Testis (tissue), 2 donors: ENCODE measurements at regions not wholly inside any gene's neighbourhood (a gene's known extent, or its start where the extent isn't known, plus 50 kb on each side); places are given as distances from the start of the nearest gene placed in this dataset.

Source experiments
- DNase-seq: peaks from one replicate; pipeline ENCODE4 v3.0.0-alpha.2; 2019
- H3K27ac ChIP-seq, 2 donors: fragments of 200-600 bp; sonication (generic); one replicate each; pipeline ENCODE4 v1.5.1; 2019
- H3K27me3 ChIP-seq: fragments of 200-600 bp; sonication (generic); one replicate; pipeline ENCODE4 v1.5.1; 2019
- H3K36me3 ChIP-seq: fragments of 200-600 bp; sonication (generic); one replicate; pipeline ENCODE4 v1.5.1; 2017; ENCODE audit warnings: low read depth; ENCODE audit errors: missing control alignments
- H3K4me1 ChIP-seq: fragments of 200-600 bp; sonication (generic); one replicate; pipeline ENCODE4 v1.5.1; 2019
- H3K4me3 ChIP-seq, 2 donors: fragments of 200-600 bp; sonication (generic); one replicate each; pipeline ENCODE4 v1.5.1; 2017 to 2019
- H3K9me3 ChIP-seq: fragments of 200-600 bp; sonication (generic); one replicate; pipeline ENCODE4 v1.5.1; 2017
- POLR2A ChIP-seq: fragments of 450-650 bp; IDR thresholded peaks from one replicate; pipeline ENCODE4 v1.6.1; 2017; ENCODE audit warnings: antibody characterized with exemption, mild to moderate bottlenecking, moderate library complexity
- WGBS, 2 donors: methylation state at CpG; one replicate each; pipeline ENCODE4 v1.1.5; 2018; 5-methylcytosine and 5-hydroxymethylcytosine counted together
- intact Hi-C: fragments of 100-400 bp; cut with DNase I; formaldehyde crosslinking; loops from one replicate; pipeline ENCODE4 v1.15.1; 2023; ENCODE audit warnings: low total_unique reads
- TF ChIP-seq, protein P1 (sequence below), 3 experiments: fragments of 450-650 bp in 2 of 3; fragments of 200-600 bp in 1 of 3; sonication (generic) in 1 of 3; IDR thresholded peaks; one replicate each; pipeline ENCODE4 v1.5.1; 2016 to 2019; ENCODE audit warnings: antibody characterized with exemption in 3 of 3, mild to moderate bottlenecking in 2 of 3, moderate library complexity in 1 of 3

DNA sequence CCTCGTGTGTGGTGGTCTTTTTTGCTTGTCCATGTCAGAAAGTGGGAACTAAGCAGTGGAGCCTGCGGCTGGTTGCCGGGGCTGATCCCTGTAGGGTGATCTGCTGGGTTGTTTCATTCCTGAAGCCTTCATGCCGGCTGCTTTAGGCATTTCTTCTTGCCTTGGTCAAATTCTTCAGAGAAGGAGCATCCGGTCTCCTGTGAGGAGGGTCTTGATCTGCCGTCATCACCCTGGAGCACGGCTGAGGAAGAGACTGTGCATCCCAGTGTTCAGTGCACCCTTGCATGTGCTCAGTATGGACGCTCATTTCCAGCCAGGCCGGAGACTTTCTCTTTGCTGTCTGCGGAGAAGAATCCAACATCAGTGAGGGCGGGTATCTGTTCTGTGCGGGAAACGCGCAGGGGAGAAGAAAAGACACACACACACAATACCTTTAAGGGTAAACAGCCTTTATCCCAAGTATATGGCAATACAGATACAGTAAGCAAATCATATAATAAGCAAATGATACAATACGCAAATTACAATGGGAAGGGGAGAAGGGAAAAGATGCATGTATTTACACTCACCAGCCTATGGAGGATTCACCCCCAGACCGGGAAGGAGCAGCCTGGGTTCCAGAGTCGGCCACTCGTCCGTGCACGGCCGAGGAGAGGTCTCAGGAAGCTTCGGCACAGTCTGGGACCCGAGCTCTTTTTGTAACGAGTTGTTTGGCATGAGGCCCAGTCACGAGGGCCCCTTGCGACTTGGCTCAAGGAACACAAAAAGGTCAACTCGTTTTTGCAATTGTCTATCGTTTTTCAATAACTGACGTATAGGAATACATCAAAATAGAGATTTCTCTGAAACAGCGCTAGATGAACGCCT is 1366.8 kb upstream of the TMEM132C start:
- no peaks in the 10 kb centered on the region for H3K27me3 ChIP-seq
- H3K4me1 ChIP-seq, result no peaks in the 10 kb centered on the region
- no peak for TF ChIP-seq POLR2A
- TF ChIP-seq, protein P1, sequence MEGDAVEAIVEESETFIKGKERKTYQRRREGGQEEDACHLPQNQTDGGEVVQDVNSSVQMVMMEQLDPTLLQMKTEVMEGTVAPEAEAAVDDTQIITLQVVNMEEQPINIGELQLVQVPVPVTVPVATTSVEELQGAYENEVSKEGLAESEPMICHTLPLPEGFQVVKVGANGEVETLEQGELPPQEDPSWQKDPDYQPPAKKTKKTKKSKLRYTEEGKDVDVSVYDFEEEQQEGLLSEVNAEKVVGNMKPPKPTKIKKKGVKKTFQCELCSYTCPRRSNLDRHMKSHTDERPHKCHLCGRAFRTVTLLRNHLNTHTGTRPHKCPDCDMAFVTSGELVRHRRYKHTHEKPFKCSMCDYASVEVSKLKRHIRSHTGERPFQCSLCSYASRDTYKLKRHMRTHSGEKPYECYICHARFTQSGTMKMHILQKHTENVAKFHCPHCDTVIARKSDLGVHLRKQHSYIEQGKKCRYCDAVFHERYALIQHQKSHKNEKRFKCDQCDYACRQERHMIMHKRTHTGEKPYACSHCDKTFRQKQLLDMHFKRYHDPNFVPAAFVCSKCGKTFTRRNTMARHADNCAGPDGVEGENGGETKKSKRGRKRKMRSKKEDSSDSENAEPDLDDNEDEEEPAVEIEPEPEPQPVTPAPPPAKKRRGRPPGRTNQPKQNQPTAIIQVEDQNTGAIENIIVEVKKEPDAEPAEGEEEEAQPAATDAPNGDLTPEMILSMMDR (IDR thresholded peaks at IDR 0.05), result no peak
- intact Hi-C loops, result no loop called here
- H3K36me3 ChIP-seq, result no peaks in the 10 kb centered on the region
- WGBS, 2 donors, result 56 to 74% methylated on average over 31 of the region's 31 CpGs
- no peaks in the 10 kb centered on the region for H3K9me3 ChIP-seq
- H3K4me3 ChIP-seq, result no peak overlapping the region
- no peak overlapping the region for H3K27ac ChIP-seq
- DNase-seq, result no peak

- 66 to 83% methylated on average over 9 of the region's 9 CpGs for WGBS, 2 donors
- H3K4me1 ChIP-seq, result no peaks in the 10 kb centered on the region
- H3K27ac ChIP-seq, result no peak overlapping the region
- no peak for DNase-seq
- H3K36me3 ChIP-seq, result no peaks in the 10 kb centered on the region
- H3K27me3 ChIP-seq, result no peaks in the 10 kb centered on the region
- H3K9me3 ChIP-seq, result no peaks in the 10 kb centered on the region
- H3K4me3 ChIP-seq, result no peak overlapping the region
- TF ChIP-seq, protein P1 (IDR thresholded peaks at IDR 0.05), result no peak
- no peak for TF ChIP-seq POLR2A
- intact Hi-C loops, result no loop called here
Measured at GRCh38 chr12:126903027-126903876, 1363.7 kb upstream of the TMEM132C start.

DNA sequence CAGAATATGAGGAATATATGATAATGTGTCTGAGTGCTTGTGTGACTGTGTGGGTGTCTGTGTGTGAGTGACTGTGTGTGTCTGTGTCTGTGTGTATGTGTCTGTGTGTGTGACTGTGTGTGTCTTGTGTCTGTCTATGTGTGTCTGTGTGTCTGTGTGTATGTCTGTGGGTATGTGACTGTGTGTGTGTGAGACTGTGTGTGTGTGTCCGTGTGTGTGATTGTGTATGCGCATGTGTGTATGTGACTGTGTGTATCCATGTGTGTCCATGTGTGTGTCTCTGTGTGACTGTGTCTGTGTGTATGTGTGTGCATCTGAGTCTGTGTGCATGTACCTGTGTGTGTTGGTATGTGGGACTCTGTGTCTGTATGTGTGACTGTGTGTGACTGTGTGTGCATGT is 1361.2 kb upstream of the TMEM132C start:
- TF ChIP-seq, protein P1 (IDR thresholded peaks at IDR 0.05), result no peak
- TF ChIP-seq POLR2A, result no peak
- no peak overlapping the region for H3K4me3 ChIP-seq
- H3K27me3 ChIP-seq, result no peaks in the 10 kb centered on the region
- intact Hi-C loops, result no loop called here
- 93 to 95% methylated on average over 2 of the region's 2 CpGs for WGBS, 2 donors
- no peak for DNase-seq
- no peak overlapping the region for H3K27ac ChIP-seq
- H3K36me3 ChIP-seq, result no peaks in the 10 kb centered on the region
- no peaks in the 10 kb centered on the region for H3K9me3 ChIP-seq
- no peaks in the 10 kb centered on the region for H3K4me1 ChIP-seq

- Histone ChIP-seq H3K4me3 (no peak overlapping the region), H3K27me3 (no peaks in the 10 kb centered on the region), H3K4me1 (no peaks in the 10 kb centered on the region), H3K27ac (no peak overlapping the region), H3K9me3 (no peaks in the 10 kb centered on the region), H3K36me3 (no peaks in the 10 kb centered on the region)
- TF ChIP-seq, protein P1 (IDR thresholded peaks at IDR 0.05), result no peak
- no peak for TF ChIP-seq POLR2A
- no peak for DNase-seq
- intact Hi-C loops, result no loop called here
- WGBS, 2 donors, result 65 to 67% methylated on average over 6 of the region's 6 CpGs
Measured at GRCh38 chr12:126907900-126908764, 1358.8 kb upstream of the TMEM132C start.
